B cell (primary cell): ENCODE measurements at regions not wholly inside any gene's neighbourhood (a gene's known extent, or its start where the extent isn't known, plus 50 kb on each side); places are given as distances from the start of the nearest gene placed in this dataset.

Source experiments
- ATAC-seq: fragments of 200-7000 bp; cut with Tn5 transposase; one replicate; pipeline ENCODE4 v1.10.0; 2021; ENCODE audit warnings: low read depth, mild to moderate bottlenecking, moderate number of reproducible peaks, moderate library complexity
- CTCF ChIA-PET: fragments of 350-600 bp; sonication (Branson Sonifier 250); formaldehyde crosslinking; loops from one replicate; lab custom pipeline; 2021; ENCODE audit warnings: antibody characterized with exemption, inconsistent platforms; lab: Charles Lee
- POLR2A ChIA-PET: fragments of 350-600 bp; sonication (Branson Sonifier 250); formaldehyde crosslinking; loops from one replicate; lab custom pipeline; 2021; ENCODE audit warnings: antibody characterized with exemption; lab: Charles Lee
- DNase-seq: peaks from one replicate; pipeline ENCODE4 v3.0.0; 2013
- H2AFZ ChIP-seq: 2 replicates; pipeline ENCODE4 v1.6.1; 2012; ENCODE audit warnings: mild to moderate bottlenecking, low read depth, low read length; ENCODE audit not compliant: insufficient read depth, poor library complexity, severe bottlenecking
- H3K27ac ChIP-seq, 2 donors: 1 replicate in 1 of 2; 2 replicates in 1 of 2; pipeline ENCODE4 v1.5.1; 2012 to 2013; ENCODE audit warnings: low read length in 2 of 2, mild to moderate bottlenecking in 2 of 2, moderate library complexity in 1 of 2
- H3K27me3 ChIP-seq, 4 experiments: fragments of 200-600 bp in 1 of 4; sonication (generic) in 1 of 4; replicated peaks in 1 of 4; 1 replicate in 2 of 4; 2 replicates in 2 of 4; pipeline versions ENCODE4 v1.6.1 to v1.7.0; 2013 to 2016; ENCODE audit warnings: low read length in 3 of 4, mild to moderate bottlenecking in 2 of 4, mixed read lengths in 1 of 4, moderate library complexity in 1 of 4; ENCODE audit not compliant: insufficient read depth in 4 of 4, control insufficient read depth in 3 of 4; ENCODE audit errors: control extremely low read depth in 1 of 4
- H3K36me3 ChIP-seq, 2 experiments: replicated peaks in 1 of 2; 1 replicate in 1 of 2; 2 replicates in 1 of 2; pipeline versions ENCODE4 v1.6.1 to v1.7.1; 2013; ENCODE audit warnings: low read length in 1 of 2; ENCODE audit not compliant: insufficient read depth in 2 of 2, control insufficient read depth in 1 of 2; ENCODE audit errors: control extremely low read depth in 1 of 2, extremely low read depth in 1 of 2
- H3K4me1 ChIP-seq, 2 donors: fragments of 200-600 bp in 1 of 2; sonication (generic) in 1 of 2; 1 replicate in 1 of 2; 2 replicates in 1 of 2; pipeline versions ENCODE4 v1.5.1 to v1.6.1; 2013 to 2017; ENCODE audit warnings: low read length in 2 of 2; ENCODE audit not compliant: control insufficient read depth in 2 of 2, insufficient read depth in 2 of 2
- H3K4me2 ChIP-seq: replicated peaks from 2 replicates; pipeline ENCODE3; 2012; ENCODE audit warnings: mild to moderate bottlenecking, low read depth, low read length; ENCODE audit not compliant: poor library complexity, severe bottlenecking
- H3K4me3 ChIP-seq, 5 experiments: fragments of 200-600 bp in 1 of 5; sonication (generic) in 1 of 5; 1 replicate in 3 of 5; 2 replicates in 2 of 5; pipeline versions ENCODE4 v1.5.1 to v1.7.0; 2011 to 2016; ENCODE audit warnings: low read length in 4 of 5, mild to moderate bottlenecking in 4 of 5, low read depth in 2 of 5, control low read depth in 1 of 5, moderate library complexity in 1 of 5; ENCODE audit not compliant: insufficient read depth in 1 of 5; ENCODE audit errors: control extremely low read depth in 1 of 5, extremely low read depth in 1 of 5
- H3K79me2 ChIP-seq: fragments of 200-600 bp; sonication (generic); one replicate; pipeline ENCODE4 v1.6.0; 2016; ENCODE audit warnings: low read length; ENCODE audit not compliant: control insufficient read depth, insufficient read depth
- H3K9ac ChIP-seq: fragments of 200-600 bp; sonication (generic); 2 replicates; pipeline ENCODE4 v1.6.1; 2017; ENCODE audit warnings: mild to moderate bottlenecking, low read length, moderate library complexity
- H3K9me3 ChIP-seq, 3 donors: one replicate each; pipeline versions ENCODE4 v1.6.1 to v1.7.1; 2013; ENCODE audit warnings: low read length in 2 of 3; ENCODE audit not compliant: control insufficient read depth in 2 of 3, insufficient read depth in 1 of 3; ENCODE audit errors: control extremely low read depth in 1 of 3
- H4K20me1 ChIP-seq: 2 replicates; pipeline ENCODE4 v1.6.0; 2012; ENCODE audit warnings: mild to moderate bottlenecking, low read length; ENCODE audit not compliant: insufficient read depth, control insufficient read depth, poor library complexity, severe bottlenecking
- H3K27ac Mint-ChIP-seq: one replicate; pipeline ENCODE4 v1.8.0; 2021; ENCODE audit warnings: mixed read lengths
- H3K27me3 Mint-ChIP-seq: one replicate; pipeline ENCODE4 v1.8.0; 2021; ENCODE audit warnings: mixed read lengths
- H3K4me1 Mint-ChIP-seq: one replicate; pipeline ENCODE4 v1.8.0; 2021; ENCODE audit warnings: mixed read lengths
- H3K4me3 Mint-ChIP-seq: one replicate; pipeline ENCODE4 v1.8.0; 2021; ENCODE audit warnings: mixed read lengths
- H3K9me3 Mint-ChIP-seq: one replicate; pipeline ENCODE4 v1.8.0; 2022; ENCODE audit warnings: mixed read lengths; ENCODE audit not compliant: insufficient read depth
- CTCF ChIP-seq: fragments of 200-600 bp; IDR thresholded peaks from one replicate; pipeline ENCODE4 v1.8.0; 2022; ENCODE audit warnings: antibody characterized with exemption, mild to moderate bottlenecking
- EZH2 ChIP-seq: IDR thresholded peaks from 2 replicates; pipeline ENCODE4 v1.6.1; 2012; ENCODE audit warnings: borderline replicate concordance, low read depth, mild to moderate bottlenecking, moderate library complexity, low read length; ENCODE audit not compliant: insufficient read depth, poor library complexity, severe bottlenecking
- WGBS: methylation state at CpG from one replicate; pipeline ENCODE4 v1.1.5; 2013; ENCODE audit warnings: missing lambda C conversion rate; ENCODE audit not compliant: insufficient coverage; 5-methylcytosine and 5-hydroxymethylcytosine counted together
- intact Hi-C: fragments of 100-400 bp; cut with micrococcal nuclease; formaldehyde crosslinking; loops from one replicate; pipeline ENCODE4 v1.10.0; 2022

GRCh38 chrX:13471269-13471668 lies 98.1 kb upstream of the EGFL6 start:
- H3K27me3 ChIP-seq: no peaks in the 10 kb centered on the region
- WGBS: 94% methylated on average over 3 of the region's 3 CpGs
- no peaks in the 10 kb centered on the region for H3K9me3 ChIP-seq
- Mint-ChIP-seq H3K4me1 (peaks cover 58% of the 10 kb centered on the region), H3K27ac (peak overlapping the region; percentile 60), H3K4me3 (peak overlapping the region; percentile 21), H3K27me3 (no peaks in the 10 kb centered on the region), H3K9me3 (no peaks in the 10 kb centered on the region)
- no peak overlapping the region for H3K4me2 ChIP-seq
- H3K4me1 ChIP-seq: peaks cover 46 to 53% of the 10 kb centered on the region in 2 donors
- intact Hi-C loops: loop anchor here (5.0 kb wide), 2 partner anchors 49 to 209 kb away; no protein-coding TSS in a partner anchor
- TF ChIP-seq EZH2: no peak
- no peak for TF ChIP-seq CTCF
- ChIA-PET CTCF (interaction anchor here (1.4 kb wide), 1 partner anchor 17 kb away, joined by 8 read pairs; no protein-coding TSS in a partner anchor), POLR2A (no interaction called here)
- H2AFZ ChIP-seq: peak overlapping the region; percentile 3
- DNase-seq: no peak
- H3K27ac ChIP-seq: peak overlapping the region in 1 of 2 donors; percentile 91
- no peaks in the 10 kb centered on the region for H3K36me3 ChIP-seq
- ATAC-seq: no peak
- H3K4me3 ChIP-seq: no peak overlapping the region
- no peaks in the 10 kb centered on the region for H4K20me1 ChIP-seq
- no peak overlapping the region for H3K9ac ChIP-seq
- H3K79me2 ChIP-seq: no peaks in the 10 kb centered on the region

- DNase-seq (no peak), ATAC-seq (no peak)
- Mint-ChIP-seq H3K27ac (no peak overlapping the region), H3K27me3 (no peaks in the 10 kb centered on the region), H3K9me3 (no peaks in the 10 kb centered on the region), H3K4me1 (peaks cover 56% of the 10 kb centered on the region), H3K4me3 (no peak overlapping the region)
- Histone ChIP-seq H3K36me3 (no peaks in the 10 kb centered on the region), H3K27me3 (no peaks in the 10 kb centered on the region), H3K4me3 (no peak overlapping the region), H3K9ac (no peak overlapping the region), H3K79me2 (no peaks in the 10 kb centered on the region), H3K27ac (no peak overlapping the region), H3K4me1 (peaks cover 46 to 52% of the 10 kb centered on the region in 2 donors), H3K4me2 (no peak overlapping the region), H3K9me3 (no peaks in the 10 kb centered on the region), H4K20me1 (no peaks in the 10 kb centered on the region), H2AFZ (peak overlapping the region; percentile 37)
- WGBS: no CpG with 5 or more reads among the region's 3 CpGs
- ChIA-PET CTCF (no interaction called here), POLR2A (no interaction called here)
- TF ChIP-seq CTCF (no peak), EZH2 (no peak)
- intact Hi-C loops: loop anchor here (5.0 kb wide), 2 partner anchors 48 to 208 kb away; no protein-coding TSS in a partner anchor
Observed at GRCh38 chrX:13470685-13470977, 98.8 kb upstream of the EGFL6 start.
